Astrocyte (in vitro differentiated cells and primary cell): ENCODE measurements at regions not wholly inside any gene's neighbourhood (a gene's known extent, or its start where the extent isn't known, plus 50 kb on each side); places are given as distances from the start of the nearest gene placed in this dataset.

Experiments used
- CTCF ChIP-seq: IDR thresholded peaks from 2 replicates; pipeline ENCODE4 v1.5.1; 2011; ENCODE audit warnings: low read depth, mild to moderate bottlenecking, inconsistent platforms, low read length, moderate library complexity; ENCODE audit not compliant: insufficient read depth
- EZH2 ChIP-seq: IDR thresholded peaks from 2 replicates; pipeline ENCODE4 v1.6.1; 2012; ENCODE audit warnings: mild to moderate bottlenecking, low read length, inconsistent platforms; ENCODE audit not compliant: insufficient read depth

GRCh38 chr2:58512878-58513277, 271.8 kb upstream of the FANCL start:
- TF ChIP-seq CTCF, result no peak
- TF ChIP-seq EZH2, result no peak
